ENCODE measurements at regions not wholly inside any gene's neighbourhood (a gene's known extent, or its start where the extent isn't known, plus 50 kb on each side); places are given as distances from the start of the nearest gene placed in this dataset.
"Not testable (repeated sequence)": the region's sequence is repeated elsewhere in the genome, so short reads cannot be mapped to it uniquely, and the experiment has no call there.

GRCh38 chr5:90338712-90339372 lies 70.7 kb downstream of the CETN3 start:
- no peak for DNase-seq

DNA sequence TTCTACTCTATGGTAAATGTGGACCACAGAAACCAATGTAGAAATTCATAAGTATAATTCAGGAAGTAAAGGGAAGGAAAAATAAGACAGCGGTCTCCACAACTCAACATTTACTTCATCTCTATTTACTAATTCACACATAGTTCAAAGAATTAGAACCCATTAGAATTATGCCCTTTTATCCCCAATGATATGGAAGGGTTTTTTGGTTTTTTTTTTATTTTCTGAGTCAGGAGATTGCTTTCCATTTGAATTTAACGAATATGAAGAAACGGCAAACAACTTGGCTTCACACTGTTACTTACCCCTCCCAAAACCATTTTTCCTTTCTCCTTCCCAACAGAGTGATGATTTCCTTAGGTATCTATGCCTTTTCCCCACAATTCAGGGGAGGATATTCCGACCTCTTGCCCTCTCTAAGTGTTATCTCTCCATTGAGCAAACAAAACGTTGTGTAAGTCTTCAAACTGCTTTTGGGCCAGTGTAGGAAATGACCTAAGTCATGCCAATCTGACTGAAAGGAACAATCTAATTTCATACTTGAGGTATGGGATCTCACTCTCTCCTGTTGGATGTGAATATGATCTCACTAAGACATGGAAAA lies 72.0 kb downstream of the CETN3 start:
- no peak for DNase-seq

DNA sequence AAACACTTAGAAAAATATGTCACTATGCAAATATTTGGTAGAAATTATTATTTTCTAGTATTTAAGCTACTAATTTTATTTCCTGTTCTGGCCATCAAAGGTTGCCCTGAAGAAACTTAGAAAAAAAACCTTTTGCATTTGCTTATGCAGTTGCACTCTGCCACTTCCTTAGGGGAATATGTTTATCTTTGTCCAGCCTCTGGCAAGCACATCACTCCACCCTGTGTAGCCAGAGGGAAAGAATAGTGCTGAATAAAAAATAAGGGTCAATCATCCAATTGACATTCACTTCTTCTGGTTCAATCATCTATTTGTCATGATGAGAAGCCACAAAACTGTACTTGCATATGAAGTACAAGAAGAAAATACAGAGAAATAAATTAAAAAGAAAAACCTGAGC lies 72.8 kb downstream of the CETN3 start:
- DNase-seq: no peak

DNA sequence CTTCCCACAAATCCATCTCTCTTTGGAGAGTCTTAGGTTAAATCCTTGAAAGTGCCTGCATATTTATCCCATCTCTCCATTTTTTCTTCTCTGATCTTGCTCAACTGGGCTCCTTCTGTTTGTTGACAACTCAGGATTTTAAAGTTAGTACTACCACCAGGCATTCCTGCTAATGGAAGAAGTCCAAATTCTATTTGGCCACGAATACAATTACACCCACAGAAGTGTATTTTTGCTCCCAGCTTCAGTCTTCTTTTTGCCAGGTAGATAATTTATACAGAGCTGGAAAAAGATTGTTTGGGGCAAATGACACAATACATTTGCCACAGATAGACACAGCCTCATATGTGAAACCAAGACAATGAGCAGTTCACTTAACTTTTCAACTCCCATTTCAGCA lies 74.8 kb downstream of the CETN3 start:
- DNase-seq: no peak

GRCh38 chr5:90329911-90330310 lies 79.6 kb downstream of the CETN3 start:
- DNase-seq: no peak

GRCh38 chr5:90326995-90327394 lies 82.6 kb downstream of the CETN3 start:
- no peak for DNase-seq

DNA sequence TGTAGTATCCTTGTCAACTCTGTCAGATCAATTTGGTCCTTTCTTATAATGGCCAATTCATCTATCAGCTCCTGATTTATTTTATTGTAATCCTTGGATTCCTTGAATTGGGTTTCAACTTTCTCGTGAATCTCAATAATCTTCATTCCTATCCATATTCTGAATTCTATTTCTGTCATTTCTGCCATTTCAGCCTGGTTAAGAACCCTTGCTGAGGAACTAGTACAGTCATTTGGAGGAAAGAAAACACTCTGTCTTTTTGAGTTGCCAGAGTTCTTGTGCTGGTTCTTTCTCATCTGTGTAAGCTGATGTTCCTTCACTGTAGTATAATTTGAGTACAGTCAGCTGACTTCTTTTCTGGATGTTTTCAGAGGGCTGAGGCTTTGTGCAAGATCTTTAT lies 84.5 kb downstream of the CETN3 start:
- no peak for DNase-seq

DNA sequence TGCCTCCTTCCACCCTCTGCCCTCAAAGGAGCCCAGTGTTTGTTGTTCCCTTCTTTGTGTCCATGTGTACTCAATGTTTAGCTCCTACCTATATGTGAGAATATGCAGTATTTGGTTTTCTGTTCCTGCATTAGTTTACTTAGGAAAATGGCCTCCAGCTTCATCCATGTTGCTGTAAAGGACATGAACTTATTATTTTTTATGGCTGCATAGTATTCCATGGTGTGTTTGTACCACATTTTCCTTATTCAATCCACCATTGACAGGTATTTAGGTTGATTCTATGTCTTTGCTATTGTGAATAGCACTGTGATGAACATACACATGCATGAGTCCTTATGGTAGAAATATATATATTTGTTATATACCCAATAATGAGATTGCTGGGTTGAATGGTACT lies 89.2 kb downstream of the CETN3 start:
- DNase-seq: not testable (repeated sequence)

DNA sequence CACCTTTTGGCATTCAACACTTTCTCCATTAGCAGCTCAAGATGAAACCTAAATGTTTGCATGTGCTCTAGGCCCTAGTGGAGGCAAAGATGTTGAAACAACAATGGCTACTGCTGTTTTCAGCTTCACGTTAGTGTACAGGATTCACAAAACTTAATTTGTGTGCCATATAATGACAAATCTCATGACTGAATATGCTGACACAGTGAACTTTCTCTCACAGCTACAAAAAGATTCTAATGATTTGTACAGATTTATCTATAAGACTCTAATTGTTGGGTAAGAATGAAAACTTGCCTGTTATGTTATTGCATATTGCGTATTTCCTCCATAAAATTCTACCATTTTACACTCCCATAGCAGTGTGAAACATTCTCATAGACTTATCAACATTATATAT lies 97.5 kb downstream of the CETN3 start:
- DNase-seq: no peak

GRCh38 chr5:90311401-90311800 lies 98.2 kb downstream of the CETN3 start:
- DNase-seq: no peak

DNA sequence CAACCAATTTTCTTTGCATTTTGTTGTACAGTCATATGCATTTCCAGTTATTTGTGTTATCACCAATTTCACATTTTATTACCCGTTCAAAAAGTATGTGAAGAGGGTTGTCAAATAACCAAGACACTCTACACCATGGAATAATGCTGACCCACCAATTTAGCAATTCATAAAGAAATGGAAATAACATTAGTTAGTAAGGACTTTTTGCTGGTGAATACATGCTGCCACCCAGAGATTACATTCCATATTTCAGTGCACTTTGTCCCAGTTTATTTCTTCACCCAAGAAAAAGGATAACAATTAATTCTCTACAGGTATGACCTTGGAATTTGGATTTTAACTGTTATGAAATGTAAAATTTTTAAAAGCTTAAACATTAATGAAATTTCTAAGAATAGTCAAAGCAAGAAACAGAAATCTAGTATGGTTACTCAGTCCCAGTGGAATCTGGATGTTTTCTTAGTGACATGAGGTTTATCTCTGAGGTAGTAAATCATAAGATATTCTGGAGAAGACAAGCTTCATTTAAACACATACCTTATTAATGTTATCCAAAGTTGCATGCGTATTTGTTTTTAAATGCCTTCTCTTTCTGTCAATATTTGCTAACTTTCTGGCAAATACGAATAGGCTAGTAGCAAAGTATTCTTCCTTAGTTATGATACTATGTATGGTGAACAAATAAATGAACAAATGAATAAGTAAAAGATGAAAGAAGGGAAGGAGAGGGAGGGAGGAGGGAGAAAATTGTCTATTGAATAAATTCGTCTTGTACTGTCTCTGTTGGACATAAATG lies 100.6 kb downstream of the CETN3 start:
- peak; percentile 28 for DNase-seq

GRCh38 chr5:90307782-90308181 lies 101.8 kb downstream of the CETN3 start:
- no peak for DNase-seq

GRCh38 chr5:90307322-90307721 lies 102.2 kb downstream of the CETN3 start:
- peak; percentile 35 for DNase-seq

GRCh38 chr5:90306613-90307012 lies 102.9 kb downstream of the CETN3 start:
- no peak for DNase-seq

DNA sequence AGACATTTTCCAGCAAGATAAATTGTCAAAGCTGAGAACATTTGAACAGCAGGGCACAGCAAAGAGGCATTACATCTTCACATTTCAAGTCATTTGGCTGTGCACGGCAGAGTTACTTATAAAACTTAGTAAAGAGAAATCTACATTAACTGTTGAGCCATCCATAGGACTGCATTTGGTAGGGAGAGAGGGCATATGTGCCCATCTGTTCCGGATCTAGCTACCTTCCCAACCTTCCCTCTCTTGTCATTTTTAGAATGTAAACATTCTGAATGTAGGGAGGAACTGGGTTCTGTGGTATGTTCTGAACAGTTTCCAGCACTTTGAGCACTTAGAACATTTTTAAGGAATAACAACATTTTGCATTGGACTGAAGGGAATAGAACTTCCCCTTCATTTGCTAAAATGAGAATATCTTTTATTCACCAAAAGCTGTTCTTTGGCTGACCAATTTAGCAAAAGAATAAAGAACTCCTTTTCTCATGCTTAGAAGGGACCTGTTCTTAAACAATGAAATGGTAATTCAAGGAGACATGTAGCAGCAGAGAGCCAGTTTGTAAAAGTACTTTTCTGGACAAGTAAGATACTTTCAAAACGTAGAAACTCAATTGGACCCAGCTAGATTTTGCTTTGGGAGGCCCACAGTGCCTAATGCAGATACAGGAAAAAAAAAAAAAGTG lies 104.4 kb downstream of the CETN3 start:
- DNase-seq: no peak

- no peak for DNase-seq
Measured at GRCh38 chr5:90301248-90301647, 108.3 kb downstream of the CETN3 start.

- no peak for DNase-seq
Measured at GRCh38 chr5:90297045-90297764, 112.4 kb downstream of the CETN3 start.

- DNase-seq: no peak
Measured at GRCh38 chr5:90294604-90295003, 115.0 kb downstream of the CETN3 start.

GRCh38 chr5:90293931-90294330 lies 115.6 kb downstream of the CETN3 start:
- peak; percentile 99 for DNase-seq

GRCh38 chr5:90290648-90291047 lies 118.9 kb downstream of the CETN3 start:
- DNase-seq: no peak

GRCh38 chr5:90289837-90290236 lies 119.7 kb downstream of the CETN3 start:
- peak; percentile 24 for DNase-seq

DNA sequence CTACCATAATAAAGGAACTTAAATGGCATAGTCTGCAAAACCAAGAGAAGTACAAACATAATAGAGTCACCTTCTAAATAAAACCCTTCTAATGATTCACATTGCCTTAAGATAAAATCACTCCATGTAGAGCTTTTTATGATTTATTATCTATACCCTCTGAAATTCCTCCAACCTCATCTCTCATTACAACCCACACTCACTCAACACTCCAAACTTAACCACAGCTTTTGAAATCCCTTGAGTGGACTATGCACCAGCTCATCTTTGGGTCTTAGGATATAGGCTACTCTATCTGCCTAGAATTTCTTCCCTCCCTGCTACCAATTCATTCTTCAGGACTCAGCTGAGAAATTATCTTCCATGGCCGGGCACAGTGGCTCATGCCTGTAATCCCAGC lies 122.5 kb downstream of the CETN3 start:
- DNase-seq: peak; percentile 19

- no peak for DNase-seq
Measured at GRCh38 chr5:90285581-90285980, 124.0 kb downstream of the CETN3 start.
